ENCODE measurements at regions not wholly inside any gene's neighbourhood (a gene's known extent, or its start where the extent isn't known, plus 50 kb on each side); places are given as distances from the start of the nearest gene placed in this dataset.

GRCh38 chr13:64369121-64369520 is 2861.0 kb downstream of the PCDH9 start:
- Mint-ChIP-seq H3K9me3 (peaks cover 78% of the 10 kb centered on the region), H3K4me1 (no peaks in the 10 kb centered on the region), H3K4me3 (no peak overlapping the region), H3K27ac (no peak overlapping the region), H3K27me3 (ENCODE audit: low read depth) (0 out of 2 replicates have a peak, but pooled peaks cover 5% of the 10 kb centered on the region), H3K36me3 (peaks cover 21% of the 10 kb centered on the region)
- ATAC-seq: no peak
- ChIA-PET POLR2A (no interaction called here), CTCF (no interaction called here)
- no peak for DNase-seq (ENCODE audit: low spot score)
- no peak for TF ChIP-seq ZNF416 (CRISPR knock-in tag; IDR thresholded peaks at IDR 0.05)
- TF ChIP-seq MXD4 (CRISPR knock-in tag; IDR thresholded peaks at IDR 0.05; ENCODE audit: borderline replicate concordance): no peak
- no peak for TF ChIP-seq MYBL2 (CRISPR knock-in tag; IDR thresholded peaks at IDR 0.05)
- no peak for TF ChIP-seq FOXJ3 (CRISPR knock-in tag; IDR thresholded peaks at IDR 0.05; ENCODE audit: borderline replicate concordance)
- TF ChIP-seq ZNF425 (CRISPR knock-in tag; conservative IDR thresholded peaks at IDR 0.05): no peak
- no peak for TF ChIP-seq SOX15 (CRISPR knock-in tag; IDR thresholded peaks at IDR 0.05)
- no peak for TF ChIP-seq USF1 (CRISPR knock-in tag; IDR thresholded peaks at IDR 0.05)
- no peak for TF ChIP-seq CREB1 (CRISPR knock-in tag; IDR thresholded peaks at IDR 0.05)
- TF ChIP-seq CTCF (IDR thresholded peaks at IDR 0.05): no peak
- TF ChIP-seq JUN (CRISPR knock-in tag; IDR thresholded peaks at IDR 0.05): no peak
- no peak for TF ChIP-seq FOXP1 (CRISPR knock-in tag; IDR thresholded peaks at IDR 0.05; ENCODE audit: borderline replicate concordance)
- no peak for TF ChIP-seq TEAD1 (CRISPR knock-in tag; IDR thresholded peaks at IDR 0.05)

- POLR2A ChIA-PET: no interaction called here
- no peak for DNase-seq (ENCODE audit: low spot score)
- TF ChIP-seq ZSCAN18 (CRISPR knock-in tag; IDR thresholded peaks at IDR 0.05) (no peak), PREB (CRISPR knock-in tag; IDR thresholded peaks at IDR 0.05; ENCODE audit: borderline replicate concordance) (no peak), USF2 (CRISPR knock-in tag; IDR thresholded peaks at IDR 0.05) (no peak), ATF2 (CRISPR knock-in tag; IDR thresholded peaks at IDR 0.05; ENCODE audit: borderline replicate concordance, low read depth) (no peak), ZNF232 (CRISPR knock-in tag; IDR thresholded peaks at IDR 0.05) (no peak), SP1 (CRISPR knock-in tag; conservative IDR thresholded peaks at IDR 0.05) (no peak)
- Mint-ChIP-seq H3K27me3 (ENCODE audit: low read depth) (no peaks in the 10 kb centered on the region), H3K4me3 (no peak overlapping the region), H3K4me1 (no peaks in the 10 kb centered on the region), H3K9me3 (peaks cover 41% of the 10 kb centered on the region), H3K36me3 (0 out of 2 replicates have a peak, but pooled peaks cover 2% of the 10 kb centered on the region), H3K27ac (no peak overlapping the region)
- ATAC-seq: no peak
- CTCF ChIA-PET: no interaction called here
Observed at GRCh38 chr13:64362564-64362963, 2867.6 kb downstream of the PCDH9 start.
